Vagina (tissue), 2 donors: ENCODE measurements at regions not wholly inside any gene's neighbourhood (a gene's known extent, or its start where the extent isn't known, plus 50 kb on each side); places are given as distances from the start of the nearest gene placed in this dataset.

ENCODE experiments used
- POLR2AphosphoS5 ChIP-seq, 2 donors: sonication (generic); formaldehyde crosslinking; IDR thresholded peaks; one replicate each; pipeline ENCODE4 v1.9.0; 2017; ENCODE audit warnings: antibody characterized with exemption in 2 of 2, mild to moderate bottlenecking in 2 of 2, low read depth in 1 of 2; ENCODE audit not compliant: insufficient read depth in 1 of 2
- TF ChIP-seq, protein P1 (sequence below), 3 experiments: fragments of 450-650 bp in 2 of 3; fragments of 200-600 bp in 1 of 3; sonication (generic) in 1 of 3; IDR thresholded peaks; one replicate each; pipeline ENCODE4 v1.5.1; 2017 to 2019; ENCODE audit warnings: antibody characterized with exemption in 3 of 3, mild to moderate bottlenecking in 2 of 3, moderate library complexity in 2 of 3

GRCh38 chrX:113305496-113305895 is 464.9 kb upstream of the AMOT start:
- TF ChIP-seq, protein P1, sequence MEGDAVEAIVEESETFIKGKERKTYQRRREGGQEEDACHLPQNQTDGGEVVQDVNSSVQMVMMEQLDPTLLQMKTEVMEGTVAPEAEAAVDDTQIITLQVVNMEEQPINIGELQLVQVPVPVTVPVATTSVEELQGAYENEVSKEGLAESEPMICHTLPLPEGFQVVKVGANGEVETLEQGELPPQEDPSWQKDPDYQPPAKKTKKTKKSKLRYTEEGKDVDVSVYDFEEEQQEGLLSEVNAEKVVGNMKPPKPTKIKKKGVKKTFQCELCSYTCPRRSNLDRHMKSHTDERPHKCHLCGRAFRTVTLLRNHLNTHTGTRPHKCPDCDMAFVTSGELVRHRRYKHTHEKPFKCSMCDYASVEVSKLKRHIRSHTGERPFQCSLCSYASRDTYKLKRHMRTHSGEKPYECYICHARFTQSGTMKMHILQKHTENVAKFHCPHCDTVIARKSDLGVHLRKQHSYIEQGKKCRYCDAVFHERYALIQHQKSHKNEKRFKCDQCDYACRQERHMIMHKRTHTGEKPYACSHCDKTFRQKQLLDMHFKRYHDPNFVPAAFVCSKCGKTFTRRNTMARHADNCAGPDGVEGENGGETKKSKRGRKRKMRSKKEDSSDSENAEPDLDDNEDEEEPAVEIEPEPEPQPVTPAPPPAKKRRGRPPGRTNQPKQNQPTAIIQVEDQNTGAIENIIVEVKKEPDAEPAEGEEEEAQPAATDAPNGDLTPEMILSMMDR (IDR thresholded peaks at IDR 0.05), result no peak
- TF ChIP-seq POLR2AphosphoS5 (IDR thresholded peaks at IDR 0.05; ENCODE audit: insufficient read depth in 1 of 2, low read depth in 1 of 2), result no peak
